ENCODE measurements at regions not wholly inside any gene's neighbourhood (a gene's known extent, or its start where the extent isn't known, plus 50 kb on each side); places are given as distances from the start of the nearest gene placed in this dataset.

- CTCF ChIA-PET (ENCODE audit: unreplicated experiment) = interaction anchor here (0.6 kb wide), 1 partner anchor 1020 kb away, joined by 3 read pairs; no protein-coding TSS in a partner anchor
- no peak for DNase-seq (ENCODE audit: low spot score)
- no peaks in the 10 kb centered on the region for H4K20me1 ChIP-seq (ENCODE audit: insufficient read depth, low read length)
- intact Hi-C loops (cut with micrococcal nuclease; ENCODE audit: unreplicated experiment) = no loop called here
- no peak overlapping the region for H3K4me2 ChIP-seq (ENCODE audit: low read length)
- H3K9me3 ChIP-seq (ENCODE audit: low read length) = no peaks in the 10 kb centered on the region
- TF ChIP-seq EZH2phosphoT487 (IDR thresholded peaks at IDR 0.05; ENCODE audit: borderline replicate concordance, low read depth, low read length) = no peak
- no peak for TF ChIP-seq CTCF (conservative IDR thresholded peaks at IDR 0.05; ENCODE audit: low read length)
- no peaks in the 10 kb centered on the region for H3K36me3 ChIP-seq (ENCODE audit: insufficient read depth, low read length)
- BruUV-seq (replicated peaks) = no TSS peak
- no peak overlapping the region for H3K27ac ChIP-seq (ENCODE audit: low read depth, low read length, poor library complexity, severe bottlenecking)
- POLR2A ChIA-PET = no interaction called here
- no peak overlapping the region for H2AFZ ChIP-seq (ENCODE audit: low read length)
- no peaks in the 10 kb centered on the region for H3K79me2 ChIP-seq (ENCODE audit: insufficient read depth, low read depth, low read length)
- no peaks in the 10 kb centered on the region for H3K4me1 ChIP-seq (ENCODE audit: insufficient read depth, low read length, poor library complexity, severe bottlenecking)
- no peaks in the 10 kb centered on the region for H3K9me2 ChIP-seq (ENCODE audit: insufficient read depth, low read length)
- H3K4me3 ChIP-seq (ENCODE audit: low read depth, low read length, poor library complexity, severe bottlenecking) = no peak overlapping the region
Measured at GRCh38 chr18:76055025-76055424, 440.0 kb downstream of the ZNF516 start.

- ChIA-PET CTCF (ENCODE audit: unreplicated experiment) (no interaction called here), POLR2A (no interaction called here)
- H2AFZ ChIP-seq (ENCODE audit: low read length) = no peak overlapping the region
- TF ChIP-seq CTCF (conservative IDR thresholded peaks at IDR 0.05; ENCODE audit: low read length) (no peak), EZH2phosphoT487 (IDR thresholded peaks at IDR 0.05; ENCODE audit: borderline replicate concordance, low read depth, low read length) (no peak)
- no peaks in the 10 kb centered on the region for H4K20me1 ChIP-seq (ENCODE audit: insufficient read depth, low read length)
- H3K9me2 ChIP-seq (ENCODE audit: insufficient read depth, low read length) = no peaks in the 10 kb centered on the region
- no peak overlapping the region for H3K4me3 ChIP-seq (ENCODE audit: low read depth, low read length, poor library complexity, severe bottlenecking)
- H3K79me2 ChIP-seq (ENCODE audit: insufficient read depth, low read depth, low read length) = no peaks in the 10 kb centered on the region
- no peak overlapping the region for H3K4me2 ChIP-seq (ENCODE audit: low read length)
- no peak for DNase-seq (ENCODE audit: low spot score)
- H3K27ac ChIP-seq (ENCODE audit: low read depth, low read length, poor library complexity, severe bottlenecking) = no peak overlapping the region
- intact Hi-C loops (cut with micrococcal nuclease; ENCODE audit: unreplicated experiment) = no loop called here
- no peaks in the 10 kb centered on the region for H3K4me1 ChIP-seq (ENCODE audit: insufficient read depth, low read length, poor library complexity, severe bottlenecking)
- no peaks in the 10 kb centered on the region for H3K9me3 ChIP-seq (ENCODE audit: low read length)
- H3K36me3 ChIP-seq (ENCODE audit: insufficient read depth, low read length) = no peaks in the 10 kb centered on the region
- no TSS peak for BruUV-seq (replicated peaks)
Measured at GRCh38 chr18:76054156-76054555, 440.9 kb downstream of the ZNF516 start.

- Histone ChIP-seq H3K4me3 (ENCODE audit: low read depth, low read length, poor library complexity, severe bottlenecking) (no peak overlapping the region), H3K9me3 (ENCODE audit: low read length) (no peaks in the 10 kb centered on the region), H4K20me1 (ENCODE audit: insufficient read depth, low read length) (no peaks in the 10 kb centered on the region), H3K79me2 (ENCODE audit: insufficient read depth, low read depth, low read length) (no peaks in the 10 kb centered on the region), H3K9me2 (ENCODE audit: insufficient read depth, low read length) (no peaks in the 10 kb centered on the region), H2AFZ (ENCODE audit: low read length) (no peak overlapping the region), H3K4me1 (ENCODE audit: insufficient read depth, low read length, poor library complexity, severe bottlenecking) (no peaks in the 10 kb centered on the region), H3K36me3 (ENCODE audit: insufficient read depth, low read length) (no peaks in the 10 kb centered on the region), H3K4me2 (ENCODE audit: low read length) (no peak overlapping the region), H3K27ac (ENCODE audit: low read depth, low read length, poor library complexity, severe bottlenecking) (no peak overlapping the region)
- BruUV-seq (replicated peaks) = no TSS peak
- DNase-seq (ENCODE audit: low spot score) = no peak
- ChIA-PET POLR2A (no interaction called here), CTCF (ENCODE audit: unreplicated experiment) (no interaction called here)
- no peak for TF ChIP-seq CTCF (conservative IDR thresholded peaks at IDR 0.05; ENCODE audit: low read length)
- no peak for TF ChIP-seq EZH2phosphoT487 (IDR thresholded peaks at IDR 0.05; ENCODE audit: borderline replicate concordance, low read depth, low read length)
- intact Hi-C loops (cut with micrococcal nuclease; ENCODE audit: unreplicated experiment) = no loop called here
Measured at GRCh38 chr18:76053551-76053950, 441.5 kb downstream of the ZNF516 start.
